ENCODE measurements at regions not wholly inside any gene's neighbourhood (a gene's known extent, or its start where the extent isn't known, plus 50 kb on each side); places are given as distances from the start of the nearest gene placed in this dataset.

- no peak for TF ChIP-seq CTCF (IDR thresholded peaks at IDR 0.05; ENCODE audit: low read depth, low read length, poor library complexity, severe bottlenecking)
- no peak for TF ChIP-seq EZH2phosphoT487 (IDR thresholded peaks at IDR 0.05; ENCODE audit: borderline replicate concordance, low read length)
Observed at GRCh38 chr7:69515495-69516212, 82.6 kb upstream of the AUTS2 start.

Measured in DOHH2 (cell line).